Left kidney (tissue), 1 donor: ENCODE measurements at regions not wholly inside any gene's neighbourhood (a gene's known extent, or its start where the extent isn't known, plus 50 kb on each side); places are given as distances from the start of the nearest gene placed in this dataset.

Experiments used
- DNase-seq: peaks from one replicate; pipeline ENCODE4 v3.0.0-alpha.2; 2013

DNA sequence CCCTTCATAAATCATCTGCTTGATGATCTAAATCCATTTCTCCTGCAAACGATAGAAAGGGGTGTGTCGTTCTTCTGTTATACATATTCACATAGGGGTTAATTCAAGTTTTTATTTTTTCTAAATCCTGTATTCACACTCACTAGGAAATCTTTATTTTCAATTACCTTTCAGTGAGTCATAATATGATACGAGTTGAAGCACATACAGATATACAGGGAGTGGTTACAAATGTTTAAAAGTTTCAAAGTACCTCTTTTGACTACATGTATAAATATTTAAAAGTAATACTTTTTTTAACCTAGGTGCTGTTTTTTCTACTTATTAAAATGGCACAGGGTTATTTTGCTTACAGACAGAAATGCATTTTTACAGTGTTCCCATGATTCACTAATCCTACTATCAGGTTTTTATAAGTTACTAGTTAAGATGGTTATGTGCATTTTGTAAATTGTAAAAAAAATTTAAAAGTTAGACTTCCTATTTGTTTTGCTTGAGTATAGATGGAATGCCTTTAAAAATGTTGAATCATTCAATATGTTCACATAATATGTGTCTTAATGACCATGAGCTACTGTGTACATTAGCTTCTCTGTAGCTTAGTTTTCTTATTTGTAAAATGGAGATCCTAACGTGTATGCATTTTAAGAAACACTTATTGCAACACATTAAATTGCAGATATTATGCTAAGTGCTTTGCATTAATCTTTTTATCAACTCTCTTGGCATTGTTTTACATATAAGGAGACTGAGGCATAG is 1378.1 kb downstream of the DSC3 start:
- DNase-seq = no peak

DNA sequence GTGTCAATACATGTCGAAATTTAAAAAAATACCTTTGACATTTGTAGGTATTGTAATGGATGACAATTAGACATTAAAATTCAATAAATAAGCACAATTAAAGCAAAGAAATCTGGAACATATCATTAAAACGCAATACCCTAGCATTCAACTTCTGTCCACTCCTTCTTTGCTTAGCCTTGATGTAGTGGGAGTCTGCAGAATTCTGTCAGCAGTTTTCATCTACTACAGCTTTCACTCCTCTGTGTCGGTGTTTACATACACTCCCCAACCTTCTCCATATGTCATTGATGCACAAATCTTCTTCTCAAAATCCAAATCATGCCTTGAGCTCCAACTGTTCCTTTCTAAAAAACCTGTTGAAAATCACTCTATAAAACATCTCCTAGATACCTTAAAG is 1380.6 kb downstream of the DSC3 start:
- DNase-seq = no peak

DNA sequence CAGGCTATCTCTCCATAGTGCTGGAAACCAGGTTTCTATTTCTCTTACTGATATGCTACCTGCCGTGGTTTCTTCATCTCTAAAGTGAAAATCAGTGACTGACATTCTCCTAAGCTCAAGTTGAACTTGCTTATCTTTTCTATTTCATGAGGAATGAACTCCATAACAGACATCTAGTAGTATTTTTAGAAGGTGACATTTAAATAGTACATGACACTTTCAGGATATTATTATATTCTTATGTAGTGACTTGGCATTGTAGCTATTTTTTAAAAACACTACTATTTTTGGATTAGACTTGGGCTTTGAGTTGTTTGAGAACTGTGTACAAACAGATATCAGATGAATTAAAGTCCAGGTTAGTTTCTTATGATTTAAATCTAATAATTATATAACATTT is 1381.8 kb downstream of the DSC3 start:
- DNase-seq = no peak

DNA sequence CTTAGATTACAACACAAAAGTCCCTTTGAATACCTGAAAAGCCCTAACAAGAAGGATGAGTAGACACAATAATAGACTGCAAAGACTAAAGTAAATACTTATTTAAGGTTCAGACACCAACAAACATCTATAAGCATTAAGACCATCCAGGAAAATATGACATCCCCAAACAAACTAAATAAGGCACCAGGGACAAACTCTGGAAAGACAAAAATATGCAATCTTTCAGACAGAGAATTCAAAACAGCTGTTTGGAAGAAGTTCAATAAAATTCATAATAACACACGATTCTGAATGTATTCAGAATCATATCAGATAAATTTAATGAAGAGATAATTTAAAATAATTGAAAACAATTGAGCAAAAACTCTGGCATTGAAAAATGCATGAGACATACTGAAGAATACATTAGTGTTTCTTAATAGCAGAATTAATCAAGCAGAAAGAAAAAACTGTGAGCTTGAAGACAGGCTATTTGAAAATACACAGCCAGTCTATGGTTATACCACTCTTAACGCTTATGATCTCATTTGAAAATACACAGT is 1388.8 kb downstream of the DSC3 start:
- no peak for DNase-seq

DNA sequence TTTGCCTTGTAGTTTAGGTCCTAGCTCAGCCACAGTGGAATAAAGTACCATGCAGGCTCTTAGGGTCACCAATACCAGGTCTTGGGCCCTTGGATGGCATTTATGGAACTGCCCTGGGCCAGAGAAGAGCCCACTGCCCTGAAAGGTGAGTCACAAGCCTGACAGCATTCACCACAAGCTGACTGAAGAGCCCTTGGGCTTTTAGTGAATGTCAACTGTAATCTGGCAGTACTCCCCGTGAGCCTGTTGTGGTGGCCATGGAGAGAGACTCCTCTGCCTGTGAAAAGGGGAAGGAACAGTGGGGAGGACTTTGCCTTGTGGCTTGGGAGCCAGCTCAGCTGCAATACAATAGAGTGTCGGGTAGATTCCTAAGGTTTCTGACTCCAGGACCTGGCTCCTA is 1389.7 kb downstream of the DSC3 start:
- no peak for DNase-seq

DNA sequence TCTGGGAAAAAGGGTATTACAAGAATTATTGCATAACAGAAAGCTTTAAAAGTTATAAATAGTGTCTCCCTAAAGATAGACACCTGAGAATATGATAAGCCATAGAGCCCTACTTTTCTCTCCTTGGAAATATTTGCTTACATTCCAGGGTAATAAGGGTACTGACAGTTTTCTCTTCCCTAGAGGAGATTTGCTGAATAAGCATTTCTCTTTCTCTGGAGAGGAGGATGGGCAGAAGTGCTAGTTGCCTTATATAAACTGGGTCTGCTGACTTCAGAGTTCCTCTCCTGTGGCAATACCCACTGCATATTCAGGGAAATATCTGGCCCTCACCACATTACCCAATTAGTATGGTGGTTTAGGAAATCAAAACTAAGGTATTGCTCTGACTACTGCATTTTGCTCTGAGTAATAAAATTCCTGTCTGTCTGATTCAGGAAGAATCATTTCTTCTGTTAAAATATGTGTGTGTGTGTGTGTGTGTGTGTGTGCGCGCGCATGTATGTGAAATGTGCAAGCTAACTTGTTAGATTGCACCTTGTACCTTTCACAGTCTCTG is 1391.3 kb downstream of the DSC3 start:
- no peak for DNase-seq

DNA sequence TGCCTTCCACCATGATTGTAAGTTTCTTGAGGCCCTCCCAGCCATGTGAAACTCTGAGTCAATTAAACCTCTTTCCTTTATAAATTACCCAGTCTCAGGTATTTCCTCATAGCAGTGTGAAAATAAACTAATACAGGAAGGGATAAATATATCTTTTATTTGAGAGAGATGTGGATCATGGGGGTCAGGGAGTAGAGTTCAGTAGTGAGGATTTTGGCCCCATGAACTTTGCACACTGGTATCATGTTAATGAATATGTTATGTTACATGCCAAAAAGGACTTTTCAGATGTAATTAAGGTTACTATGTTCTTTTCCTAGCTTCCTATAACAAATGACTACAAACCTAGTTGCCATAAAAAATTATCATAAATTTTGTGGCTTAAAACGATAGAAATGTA is 1393.7 kb downstream of the DSC3 start:
- DNase-seq = no peak

DNA sequence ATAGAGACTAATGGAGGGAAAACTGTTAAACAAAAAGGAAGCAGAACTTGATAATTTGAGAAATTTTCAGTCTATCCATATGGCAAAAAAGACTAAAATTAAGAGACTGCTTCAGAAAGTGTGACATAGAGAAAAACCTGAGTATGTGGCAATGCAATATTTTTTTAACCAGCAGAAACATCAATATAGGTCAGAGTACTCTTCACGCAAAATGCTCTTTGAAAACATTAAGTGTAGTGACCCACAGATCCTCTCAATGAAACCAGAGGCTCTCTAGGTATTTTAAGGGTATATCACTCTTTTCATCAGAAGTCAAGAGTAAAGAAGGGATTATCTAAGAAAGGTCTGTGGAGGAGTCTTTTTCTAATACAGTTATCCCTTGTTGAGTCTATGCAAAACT is 1394.8 kb downstream of the DSC3 start:
- DNase-seq = no peak

DNA sequence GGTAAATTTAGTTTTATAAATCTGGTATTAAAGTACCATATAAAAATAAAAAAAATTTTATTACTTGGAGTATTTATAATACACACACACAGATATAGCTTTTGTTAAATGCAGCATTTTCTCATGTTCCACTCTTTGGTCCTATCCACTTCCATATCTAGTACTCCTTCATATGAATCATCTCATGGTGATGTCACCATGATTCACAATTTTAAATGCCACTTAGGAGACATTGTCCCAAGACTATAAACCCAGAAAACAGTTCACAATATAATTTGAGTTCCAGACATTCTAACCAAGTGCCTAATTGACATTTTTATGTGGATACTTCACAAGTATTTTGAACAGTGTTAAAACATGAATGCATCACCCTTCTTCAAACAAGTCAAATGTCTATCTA is 1398.3 kb downstream of the DSC3 start:
- DNase-seq = no peak

DNA sequence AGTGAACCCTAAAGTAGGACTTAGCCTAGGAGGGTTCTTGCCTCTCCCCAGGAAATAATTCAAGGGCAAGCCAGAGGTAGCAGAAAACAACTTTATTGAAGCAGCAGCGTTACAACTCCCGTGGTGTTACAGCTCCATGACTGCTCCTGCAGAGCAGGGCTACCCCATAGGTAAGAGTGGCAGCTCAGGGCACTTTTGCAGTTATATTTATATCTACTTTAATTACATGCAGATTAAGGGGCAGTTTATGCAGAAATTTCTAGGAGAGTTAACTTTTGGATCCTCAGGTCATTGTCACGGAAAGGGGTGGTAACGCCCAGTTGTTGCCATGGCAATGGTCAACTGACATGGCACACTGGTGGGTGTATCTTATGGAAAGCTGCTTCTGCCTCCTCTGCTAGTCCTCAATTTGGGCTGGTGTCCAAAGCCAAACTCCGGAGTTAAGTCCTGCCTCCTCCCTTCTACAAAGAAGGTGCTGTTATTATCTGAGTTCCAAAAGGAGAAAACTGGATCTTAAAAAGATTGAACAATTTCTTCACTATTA is 1413.0 kb downstream of the DSC3 start:
- DNase-seq = no peak

DNA sequence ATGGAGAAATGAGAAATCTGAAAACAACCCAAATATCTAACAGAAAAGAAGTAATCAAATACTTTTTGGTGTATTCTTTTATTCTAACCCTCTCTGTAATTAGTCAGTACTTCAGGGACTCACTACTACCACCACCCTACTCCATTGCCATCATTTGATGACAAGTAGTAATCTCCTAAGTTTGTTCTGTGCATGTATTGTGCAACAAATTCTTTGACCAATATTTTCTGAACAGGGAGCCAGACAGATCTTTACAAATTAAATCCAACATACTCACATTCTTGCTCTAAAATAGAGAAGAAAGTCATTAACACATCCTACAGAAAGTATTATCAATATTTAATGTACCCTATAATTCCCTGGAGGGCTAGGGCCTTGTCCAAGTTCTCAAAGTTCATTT is 1416.4 kb downstream of the DSC3 start:
- no peak for DNase-seq

DNA sequence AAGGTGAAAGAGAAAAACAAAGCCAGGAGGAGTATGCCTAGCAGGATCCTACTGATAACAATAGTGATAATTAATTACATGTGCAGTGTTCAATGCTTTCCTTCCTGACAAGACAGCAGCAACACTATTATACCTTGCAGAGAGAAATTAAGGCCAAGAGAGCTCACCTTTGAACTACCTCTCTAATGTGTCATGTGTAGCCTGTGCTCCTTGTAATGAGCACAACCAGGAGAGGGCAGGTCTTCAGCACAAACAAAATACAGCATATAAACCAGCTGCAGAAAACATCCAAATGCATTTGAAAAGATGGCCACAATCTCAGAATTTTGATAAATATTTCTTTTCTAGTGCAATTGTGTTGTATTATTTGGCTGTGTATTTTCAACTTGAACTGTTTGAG is 1425.7 kb downstream of the DSC3 start:
- no peak for DNase-seq

DNA sequence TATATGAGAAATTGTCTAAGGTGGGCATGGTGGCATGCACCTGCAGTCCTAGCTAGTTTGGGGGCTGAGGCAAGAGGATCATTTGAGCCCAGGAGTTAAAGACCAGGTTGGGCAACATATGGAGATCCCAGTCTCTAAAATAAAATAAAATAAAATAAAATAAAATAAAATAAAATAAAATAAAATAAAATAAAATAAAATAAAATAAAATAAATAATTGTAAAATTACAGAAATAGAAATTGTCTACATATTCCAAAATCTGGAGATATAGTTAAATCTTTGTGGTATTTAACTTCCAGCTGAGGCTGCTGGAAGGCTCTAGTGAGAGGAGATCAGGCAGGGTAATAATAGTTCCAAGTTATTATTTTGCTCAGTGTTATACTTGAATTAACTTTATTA is 1432.1 kb upstream of the CDH2 start:
- no peak for DNase-seq

DNA sequence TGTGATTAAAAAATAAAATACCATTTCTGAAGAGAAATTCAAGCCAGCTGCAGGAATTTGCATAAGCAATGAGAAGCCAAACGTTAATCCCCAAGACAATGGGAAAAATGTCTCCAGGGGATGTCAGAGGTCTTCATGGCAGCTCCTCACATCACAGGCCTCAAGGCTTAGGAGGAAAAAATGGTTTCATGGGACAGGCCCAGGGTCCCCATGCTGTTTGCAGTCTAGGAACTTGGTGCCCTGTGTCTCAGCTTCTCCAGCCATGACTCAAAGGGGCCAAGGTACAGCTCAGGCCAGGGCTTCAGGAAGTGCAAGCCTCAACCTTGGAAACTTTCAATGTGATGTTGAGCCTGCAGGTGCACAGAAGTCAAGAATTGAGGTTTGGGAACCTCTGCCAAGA is 1428.4 kb upstream of the CDH2 start:
- DNase-seq = no peak

DNA sequence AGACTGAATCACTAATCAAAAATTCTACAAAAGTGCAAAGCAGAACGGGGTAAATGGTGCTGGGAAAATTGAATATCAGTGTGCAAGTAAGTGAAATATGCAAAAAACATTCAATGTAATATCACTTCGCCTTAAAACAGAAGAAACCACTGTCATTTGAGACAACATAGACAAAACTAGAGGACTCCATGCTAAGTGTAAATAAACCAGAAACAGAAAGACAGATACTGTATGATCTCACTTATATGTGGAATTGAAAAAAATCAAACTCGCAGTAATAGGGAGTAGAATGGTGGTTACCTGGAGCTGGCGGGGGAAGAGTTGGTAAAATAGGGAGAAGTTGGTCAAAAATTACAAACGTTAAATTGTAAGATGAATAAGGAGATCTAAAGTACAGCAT is 1420.0 kb upstream of the CDH2 start:
- no peak for DNase-seq

DNA sequence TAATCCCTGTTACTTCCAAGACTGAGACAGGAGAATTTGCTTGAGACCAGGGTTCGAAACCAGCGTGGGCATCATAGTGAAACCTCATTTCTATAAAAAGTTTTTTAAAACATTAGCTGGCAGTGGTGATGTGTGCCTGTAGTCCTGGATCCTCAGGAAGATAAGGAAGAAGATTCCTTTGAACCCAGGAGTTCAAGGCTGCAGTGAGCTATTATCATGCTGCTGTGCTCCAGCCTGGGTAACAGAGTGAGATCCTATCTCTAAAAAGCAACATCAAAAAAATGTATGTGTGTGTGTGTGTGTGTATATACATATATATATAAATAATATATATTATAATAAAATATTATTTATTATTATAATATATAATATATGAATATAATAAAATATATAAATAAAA is 1417.6 kb upstream of the CDH2 start:
- DNase-seq = no peak

DNA sequence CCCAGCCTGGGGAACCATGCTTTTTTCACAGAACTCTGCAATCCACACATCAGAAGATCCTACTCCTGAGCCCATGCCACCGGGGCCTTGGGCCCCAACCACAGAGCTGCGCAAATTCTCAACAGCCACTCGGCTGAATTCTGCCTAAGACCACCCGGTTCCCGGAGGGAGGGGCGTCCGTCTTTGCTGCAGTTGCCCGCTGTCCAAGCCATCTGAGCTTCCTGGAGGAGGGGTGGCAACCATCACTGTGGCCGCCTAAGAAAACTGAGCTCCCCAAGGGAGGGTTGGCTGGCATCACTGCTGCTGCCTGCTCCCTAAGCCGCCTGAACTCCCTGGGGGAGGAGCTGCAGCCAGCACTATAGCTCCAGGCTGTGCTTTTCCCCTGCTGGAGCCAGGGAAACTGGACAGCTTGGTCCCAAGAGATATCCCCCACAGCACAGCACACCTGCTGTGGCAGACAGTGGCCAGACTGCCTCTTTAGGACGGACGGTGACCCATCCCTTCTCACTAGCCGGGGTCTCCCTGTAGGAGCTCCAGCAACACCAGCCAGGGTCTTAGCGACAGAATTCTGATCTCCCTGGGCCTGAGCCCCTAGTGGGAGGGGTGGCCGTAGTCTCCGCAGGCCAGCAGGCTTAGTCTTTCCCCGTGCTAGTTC is 1411.6 kb upstream of the CDH2 start:
- no peak for DNase-seq

DNA sequence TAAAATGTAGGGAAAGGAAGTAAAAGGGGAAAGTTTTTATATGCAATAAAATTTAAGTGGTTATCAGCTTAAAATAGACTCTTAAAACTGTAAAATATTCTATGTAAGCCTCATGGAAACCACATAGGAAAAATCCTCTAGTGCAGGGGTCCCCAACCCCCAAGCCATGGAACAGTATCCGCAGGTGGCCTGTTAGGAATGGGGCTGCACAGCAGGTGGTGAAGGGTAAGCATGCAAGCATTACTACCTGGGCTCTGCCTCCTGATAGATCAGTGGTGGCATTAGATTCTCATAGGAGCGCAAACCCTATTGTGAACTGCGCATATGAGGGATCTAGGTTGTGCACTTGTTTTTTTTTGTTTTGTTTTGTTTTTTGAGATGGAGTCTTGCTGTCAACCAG is 1409.3 kb upstream of the CDH2 start:
- DNase-seq = no peak

DNA sequence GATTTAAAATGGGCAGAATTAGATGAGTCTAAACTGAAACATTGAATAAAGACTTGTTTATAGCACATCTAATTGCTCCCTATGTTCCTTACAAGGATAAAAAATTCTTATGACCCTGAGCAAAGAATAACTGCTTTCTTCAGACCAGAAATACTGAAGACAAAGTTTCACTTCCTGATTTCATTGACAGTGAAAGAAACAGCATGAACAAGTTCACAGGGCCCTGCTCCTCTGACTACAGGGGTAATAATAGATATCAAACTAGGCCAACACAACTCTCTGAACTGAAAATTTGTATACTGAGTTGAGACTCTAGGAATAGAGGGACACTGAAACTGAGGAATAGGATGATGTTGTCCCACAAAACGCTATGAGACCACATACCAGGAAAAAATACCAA is 1383.3 kb upstream of the CDH2 start:
- DNase-seq = no peak

DNA sequence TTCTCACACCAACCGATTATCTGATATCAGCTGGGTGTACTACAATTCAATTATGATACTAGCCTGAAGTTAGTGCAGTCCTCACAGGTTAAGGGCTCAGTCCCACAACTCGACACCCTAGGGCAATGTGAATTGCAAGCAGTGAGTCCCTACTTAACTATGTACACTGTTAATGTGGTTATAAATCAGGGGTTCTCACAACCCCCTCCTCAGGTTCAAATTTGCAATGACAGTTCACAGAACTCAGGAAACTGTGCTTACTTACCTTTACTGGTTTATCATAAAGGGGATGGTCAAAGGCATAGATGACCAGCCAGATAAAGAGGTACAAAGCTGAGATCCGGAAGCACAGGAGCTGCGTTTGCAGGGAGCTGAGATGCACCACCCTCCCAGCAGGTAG is 1379.1 kb upstream of the CDH2 start:
- DNase-seq = no peak

DNA sequence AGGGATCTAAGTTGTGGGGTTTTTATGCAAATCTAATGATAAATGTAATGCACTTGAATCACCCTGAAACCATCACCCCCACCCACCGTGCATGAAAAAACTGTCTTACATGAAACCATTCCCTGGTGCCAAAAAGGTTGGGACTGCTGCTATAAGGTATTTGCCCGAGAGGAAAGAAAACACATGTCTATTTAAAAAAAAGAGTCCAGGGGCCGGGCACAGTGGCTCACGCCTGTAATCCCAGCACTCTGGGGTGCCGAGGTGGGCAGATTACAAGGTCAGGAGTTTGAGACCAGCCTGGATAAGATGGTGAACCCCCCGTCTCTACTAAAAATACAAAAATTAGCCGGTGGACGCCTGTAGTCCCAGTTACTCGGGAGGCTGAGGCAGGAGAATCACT is 1372.8 kb upstream of the CDH2 start:
- no peak for DNase-seq

DNA sequence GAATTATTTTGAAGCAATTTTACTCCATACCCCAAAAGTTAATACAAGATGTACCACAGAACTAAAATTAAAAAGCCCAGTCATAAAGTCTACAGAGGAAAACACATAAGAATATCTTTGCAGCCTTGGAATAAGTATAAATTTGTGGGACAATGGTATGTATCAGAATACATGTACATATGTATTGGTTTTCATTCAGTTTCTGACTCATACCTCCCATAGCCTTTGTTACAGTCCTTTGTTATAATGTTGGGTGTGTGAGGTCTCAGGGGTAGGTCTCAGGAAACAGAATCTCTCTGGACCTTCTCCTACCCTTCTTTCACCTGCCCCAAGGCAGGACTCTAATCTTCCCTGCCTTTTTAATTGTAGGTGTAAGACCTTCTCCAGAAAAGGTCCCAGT is 1370.7 kb upstream of the CDH2 start:
- DNase-seq = no peak

DNA sequence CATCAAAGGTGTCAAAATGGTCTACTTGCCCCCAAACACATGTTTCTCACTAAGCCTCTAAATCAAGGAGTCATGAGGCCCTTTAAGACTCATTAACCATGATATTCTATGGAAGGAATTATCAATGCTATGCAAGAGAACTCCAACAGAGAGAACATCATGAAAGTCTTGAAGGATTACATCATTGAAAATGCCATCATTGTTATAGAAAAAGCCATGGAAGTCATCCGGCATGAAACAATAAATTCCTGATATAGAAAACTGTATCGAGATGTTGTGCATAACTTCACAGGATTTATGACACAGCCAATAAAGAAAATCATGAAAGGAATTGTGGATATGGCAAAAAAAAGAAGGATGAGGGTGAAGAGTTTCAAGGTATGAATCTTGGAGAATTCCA is 1363.6 kb upstream of the CDH2 start:
- DNase-seq = no peak
